Duodenal mucosa (tissue), 2 donors: ENCODE measurements at regions not wholly inside any gene's neighbourhood (a gene's known extent, or its start where the extent isn't known, plus 50 kb on each side); places are given as distances from the start of the nearest gene placed in this dataset.

Experiments
- H3K27ac ChIP-seq: one replicate; pipeline ENCODE4 v1.7.0; 2013; ENCODE audit warnings: low read depth, low read length
- H3K27me3 ChIP-seq, 2 donors: one replicate each; pipeline ENCODE4 v1.7.0; 2013; ENCODE audit warnings: low read length in 2 of 2, control low read depth in 1 of 2; ENCODE audit not compliant: insufficient read depth in 2 of 2, control insufficient read depth in 1 of 2
- H3K36me3 ChIP-seq, 2 donors: one replicate each; pipeline ENCODE4 v1.7.0; 2013; ENCODE audit warnings: low read length in 2 of 2, control low read depth in 1 of 2; ENCODE audit not compliant: insufficient read depth in 2 of 2, control insufficient read depth in 1 of 2
- H3K4me1 ChIP-seq, 2 donors: one replicate each; pipeline ENCODE4 v1.7.0; 2013; ENCODE audit warnings: low read length in 2 of 2, control low read depth in 1 of 2; ENCODE audit not compliant: insufficient read depth in 2 of 2, control insufficient read depth in 1 of 2
- H3K4me3 ChIP-seq, 2 donors: one replicate each; pipeline ENCODE4 v1.7.0; 2013; ENCODE audit warnings: low read length in 2 of 2, low read depth in 1 of 2
- H3K9ac ChIP-seq, 2 donors: one replicate each; pipeline ENCODE4 v1.7.0; 2013; ENCODE audit warnings: low read length in 2 of 2, low read depth in 1 of 2
- H3K9me3 ChIP-seq, 2 donors: one replicate each; pipeline ENCODE4 v1.7.0; 2013; ENCODE audit warnings: low read length in 2 of 2, control low read depth in 1 of 2; ENCODE audit not compliant: control insufficient read depth in 1 of 2

- H3K27ac ChIP-seq, result no peak overlapping the region
- H3K27me3 ChIP-seq, result no peaks in the 10 kb centered on the region
- no peaks in the 10 kb centered on the region for H3K9me3 ChIP-seq
- no peak overlapping the region for H3K9ac ChIP-seq
- no peaks in the 10 kb centered on the region for H3K36me3 ChIP-seq
- H3K4me3 ChIP-seq, result no peak overlapping the region
- H3K4me1 ChIP-seq, result no peaks in the 10 kb centered on the region
Measured at GRCh38 chr15:47523681-47524475, 193.4 kb upstream of the SEMA6D start.

GRCh38 chr15:47529241-47529640 is 188.1 kb upstream of the SEMA6D start:
- H3K9ac ChIP-seq, result no peak overlapping the region
- H3K27ac ChIP-seq, result no peak overlapping the region
- H3K27me3 ChIP-seq, result no peaks in the 10 kb centered on the region
- H3K36me3 ChIP-seq, result no peaks in the 10 kb centered on the region
- no peaks in the 10 kb centered on the region for H3K4me1 ChIP-seq
- H3K9me3 ChIP-seq, result no peaks in the 10 kb centered on the region
- no peak overlapping the region for H3K4me3 ChIP-seq

- H3K4me1 ChIP-seq, result no peaks in the 10 kb centered on the region
- H3K9me3 ChIP-seq, result no peaks in the 10 kb centered on the region
- no peak overlapping the region for H3K27ac ChIP-seq
- H3K9ac ChIP-seq, result no peak overlapping the region
- H3K36me3 ChIP-seq, result no peaks in the 10 kb centered on the region
- no peak overlapping the region for H3K4me3 ChIP-seq
- no peaks in the 10 kb centered on the region for H3K27me3 ChIP-seq
Measured at GRCh38 chr15:47534673-47535072, 182.6 kb upstream of the SEMA6D start.

GRCh38 chr15:47541562-47541961 is 175.7 kb upstream of the SEMA6D start:
- Histone ChIP-seq H3K9me3 (no peaks in the 10 kb centered on the region), H3K4me3 (no peak overlapping the region), H3K9ac (no peak overlapping the region), H3K27me3 (no peaks in the 10 kb centered on the region), H3K36me3 (no peaks in the 10 kb centered on the region), H3K27ac (no peak overlapping the region), H3K4me1 (no peaks in the 10 kb centered on the region)

GRCh38 chr15:47542312-47542989 is 174.9 kb upstream of the SEMA6D start:
- no peaks in the 10 kb centered on the region for H3K36me3 ChIP-seq
- no peak overlapping the region for H3K27ac ChIP-seq
- no peaks in the 10 kb centered on the region for H3K4me1 ChIP-seq
- no peaks in the 10 kb centered on the region for H3K27me3 ChIP-seq
- no peak overlapping the region for H3K4me3 ChIP-seq
- H3K9ac ChIP-seq, result no peak overlapping the region
- H3K9me3 ChIP-seq, result no peaks in the 10 kb centered on the region

- H3K27ac ChIP-seq, result no peak overlapping the region
- no peaks in the 10 kb centered on the region for H3K4me1 ChIP-seq
- H3K4me3 ChIP-seq, result no peak overlapping the region
- no peaks in the 10 kb centered on the region for H3K9me3 ChIP-seq
- no peaks in the 10 kb centered on the region for H3K36me3 ChIP-seq
- H3K27me3 ChIP-seq, result no peaks in the 10 kb centered on the region
- no peak overlapping the region for H3K9ac ChIP-seq
Measured at GRCh38 chr15:47548231-47548630, 169.1 kb upstream of the SEMA6D start.

GRCh38 chr15:47548986-47549385 is 168.3 kb upstream of the SEMA6D start:
- H3K9ac ChIP-seq, result no peak overlapping the region
- no peaks in the 10 kb centered on the region for H3K9me3 ChIP-seq
- H3K27ac ChIP-seq, result no peak overlapping the region
- H3K4me1 ChIP-seq, result peaks cover 7 to 8% of the 10 kb centered on the region in 2 donors
- no peak overlapping the region for H3K4me3 ChIP-seq
- no peaks in the 10 kb centered on the region for H3K27me3 ChIP-seq
- no peaks in the 10 kb centered on the region for H3K36me3 ChIP-seq

- no peak overlapping the region for H3K27ac ChIP-seq
- peaks cover 7 to 11% of the 10 kb centered on the region in 2 donors for H3K4me1 ChIP-seq
- no peak overlapping the region for H3K4me3 ChIP-seq
Measured at GRCh38 chr15:47551079-47551478, 166.2 kb upstream of the SEMA6D start.

GRCh38 chr15:47551546-47551945 is 165.8 kb upstream of the SEMA6D start:
- no peak overlapping the region for H3K27ac ChIP-seq
- H3K9me3 ChIP-seq, result no peaks in the 10 kb centered on the region
- no peak overlapping the region for H3K4me3 ChIP-seq
- H3K4me1 ChIP-seq, result peaks cover 7 to 11% of the 10 kb centered on the region in 2 donors
- H3K27me3 ChIP-seq, result no peaks in the 10 kb centered on the region
- H3K9ac ChIP-seq, result no peak overlapping the region
- no peaks in the 10 kb centered on the region for H3K36me3 ChIP-seq

More at GRCh38 chr15:47551079-47551478, 166.2 kb upstream of the SEMA6D start:
- H3K9ac ChIP-seq, result no peak overlapping the region
- no peaks in the 10 kb centered on the region for H3K27me3 ChIP-seq
- H3K36me3 ChIP-seq, result no peaks in the 10 kb centered on the region
- no peaks in the 10 kb centered on the region for H3K9me3 ChIP-seq

- Histone ChIP-seq H3K36me3 (no peaks in the 10 kb centered on the region), H3K4me3 (no peak overlapping the region), H3K9ac (no peak overlapping the region), H3K27ac (no peak overlapping the region), H3K27me3 (no peaks in the 10 kb centered on the region), H3K4me1 (peaks cover 7 to 11% of the 10 kb centered on the region in 2 donors), H3K9me3 (no peaks in the 10 kb centered on the region)
Measured at GRCh38 chr15:47552978-47553608, 164.2 kb upstream of the SEMA6D start.
